H1 (cell line): ENCODE measurements at regions not wholly inside any gene's neighbourhood (a gene's known extent, or its start where the extent isn't known, plus 50 kb on each side); places are given as distances from the start of the nearest gene placed in this dataset.

ENCODE experiments used
- CTCF ChIA-PET: fragments of 300-600 bp; sonication (Branson Sonifier 250); formaldehyde crosslinking; loops from one replicate; lab custom pipeline; 2021; ENCODE audit not compliant: partially characterized antibody; lab: Charles Lee
- POLR2A ChIA-PET: fragments of 300-600 bp; sonication (Branson Sonifier 250); formaldehyde crosslinking; loops from one replicate; lab custom pipeline; 2021; ENCODE audit warnings: inconsistent platforms; ENCODE audit not compliant: partially characterized antibody; lab: Charles Lee
- DNase-seq, 2 experiments: peaks; one replicate each; pipeline versions ENCODE4 v3.0.0 to v3.0.0-alpha.2; 2010 to 2022; ENCODE audit warnings: low spot score in 2 of 2, low read depth in 1 of 2, mixed read lengths in 1 of 2
- FAIRE-seq: peaks from 2 replicates; lab custom pipeline; 2011; peaks lifted over from hg19 to GRCh38; lab: Jason Lieb, UNC
- H2AFZ ChIP-seq: 2 replicates; pipeline ENCODE4 v1.8.1; 2012; ENCODE audit warnings: low read length, inconsistent platforms
- H2AK5ac ChIP-seq: 2 replicates; pipeline ENCODE4 v1.6.1; 2013; ENCODE audit warnings: low read depth, low read length
- H2BK120ac ChIP-seq: replicated peaks from 2 replicates; pipeline ENCODE3; 2013; ENCODE audit warnings: low read depth, low read length, inconsistent platforms
- H2BK12ac ChIP-seq: 2 replicates; pipeline ENCODE4 v1.6.1; 2013; ENCODE audit warnings: low read depth, low read length
- H2BK15ac ChIP-seq: 2 replicates; pipeline ENCODE4 v1.6.1; 2013; ENCODE audit warnings: low read length
- H2BK20ac ChIP-seq: 2 replicates; pipeline ENCODE4 v1.6.1; 2013; ENCODE audit warnings: low read length
- H2BK5ac ChIP-seq: 2 replicates; pipeline ENCODE4 v1.6.1; 2013; ENCODE audit warnings: low read depth, low read length
- H3K14ac ChIP-seq: 2 replicates; pipeline ENCODE4 v1.6.1; 2013; ENCODE audit warnings: inconsistent platforms; ENCODE audit not compliant: insufficient read length
- H3K18ac ChIP-seq: 2 replicates; pipeline ENCODE4 v1.6.1; 2013; ENCODE audit warnings: low read length; ENCODE audit errors: extremely low read depth
- H3K23ac ChIP-seq: 2 replicates; pipeline ENCODE4 v1.6.1; 2013; ENCODE audit warnings: inconsistent platforms; ENCODE audit not compliant: insufficient read length
- H3K23me2 ChIP-seq: 2 replicates; pipeline ENCODE4 v1.6.1; 2013; ENCODE audit warnings: low read depth, low read length
- H3K27ac ChIP-seq: 2 replicates; pipeline ENCODE4 v1.6.1; 2011; ENCODE audit warnings: low read depth, low read length, inconsistent platforms
- H3K27me3 ChIP-seq, 4 experiments: replicated peaks in 1 of 4; 1 replicate in 1 of 4; 2 replicates in 3 of 4; pipeline versions ENCODE4 v1.6.1 to v1.8.1; 2011 to 2013; ENCODE audit warnings: low read length in 3 of 4, mild to moderate bottlenecking in 3 of 4, inconsistent platforms in 2 of 4, mixed read lengths in 2 of 4, moderate library complexity in 1 of 4; ENCODE audit not compliant: control insufficient read depth in 3 of 4, insufficient read depth in 3 of 4; ENCODE audit errors: extremely low read depth in 1 of 4
- H3K36me3 ChIP-seq, 4 experiments: 2 replicates each; pipeline versions ENCODE4 v1.6.1 to v1.8.1; 2011 to 2013; ENCODE audit warnings: mild to moderate bottlenecking in 4 of 4, low read length in 3 of 4, moderate library complexity in 2 of 4, control low read depth in 1 of 4, inconsistent platforms in 1 of 4; ENCODE audit not compliant: insufficient read depth in 4 of 4, control insufficient read depth in 2 of 4
- H3K4ac ChIP-seq: replicated peaks from 2 replicates; pipeline ENCODE3; 2013; ENCODE audit warnings: low read length, low read depth, mixed read lengths, inconsistent platforms; ENCODE audit not compliant: insufficient read length
- H3K4me1 ChIP-seq, 4 experiments: replicated peaks in 1 of 4; 1 replicate in 1 of 4; 2 replicates in 3 of 4; pipeline versions ENCODE4 v1.6.1 to v1.8.1; 2011 to 2013; ENCODE audit warnings: low read length in 3 of 4, inconsistent platforms in 2 of 4, mixed read lengths in 1 of 4; ENCODE audit not compliant: insufficient read depth in 4 of 4, control insufficient read depth in 3 of 4
- H3K4me2 ChIP-seq, 2 experiments: 2 replicates each; pipeline versions ENCODE4 v1.6.1 to v1.8.1; 2011 to 2013; ENCODE audit warnings: low read depth in 2 of 2, low read length in 2 of 2, control low read depth in 1 of 2, inconsistent platforms in 1 of 2, mild to moderate bottlenecking in 1 of 2; ENCODE audit not compliant: insufficient read depth in 1 of 2
- H3K4me3 ChIP-seq, 4 experiments: fragments of 200-600, 300-600 bp in 1 of 4; sonication (generic), shearing (Covaris generic), sonication (Bioruptor Twin) in 1 of 4; 2 replicates each; pipeline versions ENCODE4 v1.5.1 to v1.8.1; 2011 to 2016; ENCODE audit warnings: low read length in 4 of 4, low read depth in 3 of 4, control low read depth in 2 of 4, inconsistent platforms in 2 of 4, mild to moderate bottlenecking in 2 of 4, mixed read lengths in 1 of 4, moderate library complexity in 1 of 4; ENCODE audit not compliant: insufficient read depth in 2 of 4; ENCODE audit errors: extremely low read depth in 1 of 4
- H3K56ac ChIP-seq: replicated peaks from 2 replicates; pipeline ENCODE3; 2013; ENCODE audit warnings: low read depth, mild to moderate bottlenecking, mixed read lengths, low read length, inconsistent platforms; ENCODE audit not compliant: insufficient read length
- H3K79me1 ChIP-seq: 2 replicates; pipeline ENCODE4 v1.6.1; 2013; ENCODE audit warnings: low read depth, low read length, control low read depth
- H3K79me2 ChIP-seq, 2 experiments: 2 replicates each; pipeline versions ENCODE4 v1.6.1 to v1.8.1; 2012 to 2013; ENCODE audit warnings: low read length in 2 of 2, mild to moderate bottlenecking in 2 of 2, inconsistent platforms in 1 of 2; ENCODE audit not compliant: insufficient read depth in 2 of 2, control insufficient read depth in 1 of 2
- H3K9ac ChIP-seq, 4 experiments: replicated peaks in 1 of 4; 1 replicate in 1 of 4; 2 replicates in 3 of 4; pipeline versions ENCODE4 v1.6.1 to v1.8.1; 2011 to 2013; ENCODE audit warnings: low read depth in 3 of 4, low read length in 3 of 4, control low read depth in 2 of 4, mild to moderate bottlenecking in 2 of 4, moderate library complexity in 2 of 4, inconsistent platforms in 1 of 4; ENCODE audit errors: extremely low read depth in 1 of 4
- H3K9me3 ChIP-seq, 2 experiments: 2 replicates each; pipeline versions ENCODE4 v1.6.1 to v1.8.1; 2012 to 2013; ENCODE audit warnings: mild to moderate bottlenecking in 2 of 2, moderate library complexity in 2 of 2, control low read depth in 1 of 2, inconsistent platforms in 1 of 2, low read depth in 1 of 2, low read length in 1 of 2, mixed read lengths in 1 of 2; ENCODE audit not compliant: insufficient read depth in 2 of 2
- H4K20me1 ChIP-seq, 2 experiments: replicated peaks in 1 of 2; 2 replicates each; pipeline versions ENCODE3 to v1.8.1; 2011 to 2013; ENCODE audit warnings: inconsistent platforms in 2 of 2, low read length in 2 of 2, mild to moderate bottlenecking in 1 of 2; ENCODE audit not compliant: insufficient read depth in 2 of 2, control insufficient read depth in 1 of 2
- H4K5ac ChIP-seq: 2 replicates; pipeline ENCODE4 v1.6.1; 2013; ENCODE audit warnings: low read length, low read depth, mixed read lengths, inconsistent platforms; ENCODE audit not compliant: insufficient read length
- H4K8ac ChIP-seq: 2 replicates; pipeline ENCODE4 v1.8.0; 2013; ENCODE audit warnings: mild to moderate bottlenecking, moderate library complexity, low read length, inconsistent platforms; ENCODE audit not compliant: insufficient read depth; ENCODE audit errors: extremely low read depth
- H4K91ac ChIP-seq: replicated peaks from 2 replicates; pipeline ENCODE3; 2013; ENCODE audit warnings: low read length, mixed read lengths, inconsistent platforms; ENCODE audit not compliant: insufficient read length
- ATF2 ChIP-seq: IDR thresholded peaks from 2 replicates; pipeline ENCODE4 v1.6.1; 2012; ENCODE audit warnings: low read length, inconsistent platforms
- CBX8 ChIP-seq: fragments of 300-800, 300-1000 bp; sonication (generic); IDR thresholded peaks from 2 replicates; pipeline ENCODE4 v1.7.1; 2016; ENCODE audit warnings: low read depth, low read length, borderline replicate concordance
- CHD2 ChIP-seq: IDR thresholded peaks from 2 replicates; pipeline ENCODE4 v1.6.1; 2012; ENCODE audit warnings: low read length, improper control_type of control experiment
- GABPA ChIP-seq: IDR thresholded peaks from 2 replicates; pipeline ENCODE4 v1.6.1; 2011; ENCODE audit warnings: mild to moderate bottlenecking, low read length, moderate library complexity, borderline replicate concordance; ENCODE audit not compliant: insufficient read depth
- JUND ChIP-seq: IDR thresholded peaks from 2 replicates; pipeline ENCODE4 v1.6.1; 2011; ENCODE audit warnings: mild to moderate bottlenecking, improper control_type of control experiment, low read length
- MAFK ChIP-seq: IDR thresholded peaks from 2 replicates; pipeline ENCODE4 v1.6.1; 2012; ENCODE audit warnings: low read depth, mild to moderate bottlenecking, improper control_type of control experiment, low read length
- NRF1 ChIP-seq: IDR thresholded peaks from 2 replicates; pipeline ENCODE4 v1.6.1; 2011; ENCODE audit warnings: mild to moderate bottlenecking, low read depth, low read length, improper control_type of control experiment
- RFX5 ChIP-seq: IDR thresholded peaks from 2 replicates; pipeline ENCODE4 v1.6.1; 2011; ENCODE audit warnings: low read depth, low read length, improper control_type of control experiment, borderline replicate concordance
- SAP30 ChIP-seq: fragments of 300-600 bp; sonication (generic); IDR thresholded peaks from 2 replicates; pipeline ENCODE4 v1.7.1; 2012; ENCODE audit warnings: low read length, moderate library complexity, mild to moderate bottlenecking, inconsistent platforms; ENCODE audit not compliant: insufficient read depth, insufficient replicate concordance
- SIN3A ChIP-seq, 2 experiments: IDR thresholded peaks in 1 of 2; conservative IDR thresholded peaks in 1 of 2; 2 replicates each; pipeline ENCODE4 v1.6.1; 2011 to 2012; ENCODE audit warnings: low read length in 2 of 2, improper control_type of control experiment in 1 of 2, low read depth in 1 of 2, mild to moderate bottlenecking in 1 of 2
- ZNF274 ChIP-seq: IDR thresholded peaks from 2 replicates; pipeline ENCODE4 v1.7.0; 2012; ENCODE audit warnings: low read length, borderline replicate concordance; ENCODE audit errors: extremely low read depth
- WGBS, 2 experiments: shearing (Covaris generic) in 1 of 2; methylation state at CpG; one replicate each; pipeline versions ENCODE4 v1.1.6 to v1.1.7; 2013 to 2015; ENCODE audit warnings: low lambda C conversion rate in 2 of 2, mixed read lengths in 2 of 2, inconsistent platforms in 1 of 2, low coverage in 1 of 2, missing lambda C conversion rate in 1 of 2; ENCODE audit not compliant: insufficient replicate concordance in 2 of 2, insufficient coverage in 1 of 2, insufficient read length in 1 of 2; ENCODE audit errors: extremely low coverage in 1 of 2, missing lambda C conversion rate in 1 of 2; 5-methylcytosine and 5-hydroxymethylcytosine counted together

GRCh38 chr7:17722798-17723197 lies 217.5 kb downstream of the SNX13 start:
- TF ChIP-seq GABPA, result no peak
- TF ChIP-seq MAFK, result no peak
- TF ChIP-seq CHD2, result no peak
- TF ChIP-seq NRF1, result no peak
- no peak for TF ChIP-seq JUND
- TF ChIP-seq SAP30, result no peak
- TF ChIP-seq ZNF274, result no peak
- TF ChIP-seq CBX8, result no peak
- no peak for TF ChIP-seq ATF2
- no peak for TF ChIP-seq RFX5
- no peak for TF ChIP-seq SIN3A (conservative IDR thresholded peaks at IDR 0.05 in 1 of 2, IDR thresholded peaks at IDR 0.05 in 1 of 2; ENCODE audit: low read depth in 1 of 2, low read length in 2 of 2)
- no peak overlapping the region for H3K18ac ChIP-seq
- DNase-seq (no peak), FAIRE-seq (no peak)
- POLR2A ChIA-PET, result no interaction called here
- H3K23me2 ChIP-seq, result no peaks in the 10 kb centered on the region
- no peak overlapping the region; the same call in 1 of the 2 replicates for H2AFZ ChIP-seq
- H3K79me2 ChIP-seq, result no peaks in the 10 kb centered on the region
- CTCF ChIA-PET, result no interaction called here
- no peaks in the 10 kb centered on the region for H4K20me1 ChIP-seq
- no peak overlapping the region for H3K14ac ChIP-seq
- no peak overlapping the region for H3K27ac ChIP-seq
- no peaks in the 10 kb centered on the region for H3K9me3 ChIP-seq
- no peak overlapping the region for H4K5ac ChIP-seq
- H3K27me3 ChIP-seq, result no peaks in the 10 kb centered on the region
- 0 out of 2 replicates have a peak overlapping the region, but pooled peaks have one; percentile 55 for H2BK20ac ChIP-seq
- no peak overlapping the region for H2BK5ac ChIP-seq
- no peak overlapping the region for H3K9ac ChIP-seq
- H3K4me3 ChIP-seq, result no peak overlapping the region
- no peaks in the 10 kb centered on the region for H3K79me1 ChIP-seq
- no peak overlapping the region for H2BK12ac ChIP-seq
- WGBS, 2 experiments, result 85% methylated on average over 2 of the region's 2 CpGs; no CpG with 5 or more reads in 1 of the 2 experiments
- H3K56ac ChIP-seq, result no peak overlapping the region
- no peak overlapping the region for H4K91ac ChIP-seq
- H3K4me2 ChIP-seq, result no peak overlapping the region
- H2BK15ac ChIP-seq, result no peak overlapping the region
- no peak overlapping the region for H3K23ac ChIP-seq
- no peak overlapping the region for H3K4ac ChIP-seq
- no peak overlapping the region for H2AK5ac ChIP-seq
- no peaks in the 10 kb centered on the region for H3K36me3 ChIP-seq
- no peaks in the 10 kb centered on the region; a peak in 1 of 7 replicates for H3K4me1 ChIP-seq
- H4K8ac ChIP-seq, result no peak overlapping the region
- H2BK120ac ChIP-seq, result no peak overlapping the region
